ENCODE measurements at regions not wholly inside any gene's neighbourhood (a gene's known extent, or its start where the extent isn't known, plus 50 kb on each side); places are given as distances from the start of the nearest gene placed in this dataset.

- no peak for DNase-seq
These were observed 128.2 kb upstream of the SLC44A1 start for GRCh38 chr9:105116052-105116868.

GRCh38 chr9:105117234-105117633, 127.2 kb upstream of the SLC44A1 start:
- DNase-seq: no peak

GRCh38 chr9:105118636-105119035, 125.8 kb upstream of the SLC44A1 start:
- DNase-seq: peak; percentile 13

GRCh38 chr9:105119156-105119555, 125.3 kb upstream of the SLC44A1 start:
- no peak for DNase-seq

DNA sequence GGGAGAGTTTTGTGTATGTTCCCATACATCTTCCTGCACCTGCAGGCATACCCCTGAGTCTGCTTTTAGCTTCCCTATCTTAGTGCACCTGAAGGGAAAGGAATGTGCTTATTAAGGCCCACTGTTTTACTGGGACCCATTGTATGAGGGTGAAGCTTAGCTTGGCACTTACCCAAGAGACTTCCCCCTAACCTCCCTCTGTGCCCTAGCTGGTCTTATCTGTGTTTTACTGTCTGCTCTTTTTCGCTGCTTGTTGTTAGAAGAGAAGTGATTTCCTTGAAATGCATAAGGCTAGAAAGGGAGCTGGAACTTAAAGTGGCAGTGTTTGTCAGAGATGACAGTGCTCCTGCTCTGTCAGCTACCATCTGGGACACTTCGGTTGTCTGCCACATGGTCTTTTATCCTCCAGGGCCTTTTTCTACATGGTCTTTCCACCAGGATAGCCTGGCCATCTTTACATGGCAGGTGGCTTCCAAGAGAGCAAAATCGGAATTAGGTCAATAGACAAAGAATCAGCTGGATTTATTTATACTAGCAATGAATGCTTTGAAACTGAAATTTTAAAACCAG, 122.5 kb upstream of the SLC44A1 start:
- no peak for DNase-seq

- DNase-seq: peak; percentile 7
These were observed 119.9 kb upstream of the SLC44A1 start for GRCh38 chr9:105124598-105124997.

DNA sequence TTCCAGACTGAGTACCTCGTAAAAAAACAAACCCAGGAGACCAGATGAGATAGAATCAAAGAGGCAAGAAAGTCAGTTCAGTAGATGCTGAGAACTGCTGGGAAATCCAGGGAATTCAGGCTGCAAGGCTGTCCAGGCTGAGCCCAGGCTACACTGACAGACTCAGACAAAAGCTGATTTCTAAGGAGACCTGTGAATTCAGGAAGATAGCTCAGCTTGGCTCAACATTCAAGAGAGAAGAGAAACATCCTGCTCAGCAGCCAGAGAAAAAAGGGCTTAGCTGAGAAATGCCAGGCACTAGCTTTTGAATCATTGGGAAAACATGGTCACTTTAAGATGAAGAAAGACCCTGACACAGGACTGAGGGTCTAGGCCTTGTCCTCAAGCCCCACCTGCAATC, 118.2 kb upstream of the SLC44A1 start:
- DNase-seq: no peak

- peak; percentile 84 for DNase-seq
These were observed 116.6 kb upstream of the SLC44A1 start for GRCh38 chr9:105127863-105128220.

- DNase-seq: no peak
These were observed 115.4 kb upstream of the SLC44A1 start for GRCh38 chr9:105128908-105129600.

DNA sequence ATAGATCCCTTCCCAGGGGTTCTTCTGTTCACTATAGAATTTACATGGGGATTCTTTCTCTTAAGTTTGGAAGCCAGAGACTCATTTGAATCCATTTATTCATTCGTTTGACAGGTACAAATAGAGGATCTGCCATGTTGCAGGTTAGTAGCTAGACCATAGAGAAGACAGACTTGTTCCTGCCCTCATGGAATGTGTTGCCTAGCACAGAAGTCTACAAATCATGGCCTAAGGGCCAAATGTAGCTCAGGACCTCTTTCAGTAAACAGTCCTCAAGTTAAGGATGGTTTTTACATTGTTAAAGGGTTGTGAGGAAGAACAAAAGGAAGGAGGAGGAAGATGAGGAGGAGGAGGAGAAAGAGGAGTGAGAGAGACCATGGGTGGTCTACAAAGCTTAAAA, 114.7 kb upstream of the SLC44A1 start:
- no peak for DNase-seq

DNA sequence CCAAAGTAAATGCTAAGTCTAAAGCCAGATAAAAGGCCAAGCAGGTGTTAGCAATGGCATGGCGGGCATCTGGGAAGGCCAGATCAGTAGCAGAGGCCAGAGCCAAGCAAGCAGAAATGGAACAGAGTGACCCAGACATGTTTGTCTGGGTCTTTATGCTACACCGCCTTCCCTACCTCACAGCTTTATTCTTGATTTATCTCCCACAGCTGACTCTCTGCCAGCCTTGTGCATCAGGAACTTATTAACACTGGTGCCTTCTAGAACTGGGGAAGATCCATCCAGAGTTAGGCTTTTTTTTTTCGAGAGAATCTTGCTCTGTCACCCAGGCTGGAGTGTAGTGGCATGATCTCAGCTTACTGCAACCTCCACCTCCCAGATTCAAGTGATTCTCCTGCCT, 112.5 kb upstream of the SLC44A1 start:
- no peak for DNase-seq

DNA sequence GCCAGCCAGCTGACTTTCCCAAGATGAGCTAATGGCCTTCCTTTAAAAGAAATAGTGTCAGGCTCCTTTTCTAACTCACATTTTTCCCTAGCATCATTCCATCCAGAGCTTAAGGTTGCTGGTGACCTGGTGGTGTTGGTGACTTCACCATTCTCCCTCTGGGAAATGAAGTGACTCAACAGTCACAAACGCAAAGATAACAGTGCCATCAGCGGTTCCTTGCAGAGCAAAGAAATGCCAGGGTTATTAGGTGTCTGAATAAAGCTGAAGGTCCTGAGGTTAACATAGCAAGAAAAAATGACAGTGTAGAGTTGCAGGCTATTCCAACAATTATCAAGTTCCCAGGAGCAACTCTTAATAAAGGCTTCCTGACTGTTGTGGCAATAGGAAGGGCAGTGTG, 111.8 kb upstream of the SLC44A1 start:
- DNase-seq: no peak

GRCh38 chr9:105138306-105138801, 106.1 kb upstream of the SLC44A1 start:
- DNase-seq: no peak

DNA sequence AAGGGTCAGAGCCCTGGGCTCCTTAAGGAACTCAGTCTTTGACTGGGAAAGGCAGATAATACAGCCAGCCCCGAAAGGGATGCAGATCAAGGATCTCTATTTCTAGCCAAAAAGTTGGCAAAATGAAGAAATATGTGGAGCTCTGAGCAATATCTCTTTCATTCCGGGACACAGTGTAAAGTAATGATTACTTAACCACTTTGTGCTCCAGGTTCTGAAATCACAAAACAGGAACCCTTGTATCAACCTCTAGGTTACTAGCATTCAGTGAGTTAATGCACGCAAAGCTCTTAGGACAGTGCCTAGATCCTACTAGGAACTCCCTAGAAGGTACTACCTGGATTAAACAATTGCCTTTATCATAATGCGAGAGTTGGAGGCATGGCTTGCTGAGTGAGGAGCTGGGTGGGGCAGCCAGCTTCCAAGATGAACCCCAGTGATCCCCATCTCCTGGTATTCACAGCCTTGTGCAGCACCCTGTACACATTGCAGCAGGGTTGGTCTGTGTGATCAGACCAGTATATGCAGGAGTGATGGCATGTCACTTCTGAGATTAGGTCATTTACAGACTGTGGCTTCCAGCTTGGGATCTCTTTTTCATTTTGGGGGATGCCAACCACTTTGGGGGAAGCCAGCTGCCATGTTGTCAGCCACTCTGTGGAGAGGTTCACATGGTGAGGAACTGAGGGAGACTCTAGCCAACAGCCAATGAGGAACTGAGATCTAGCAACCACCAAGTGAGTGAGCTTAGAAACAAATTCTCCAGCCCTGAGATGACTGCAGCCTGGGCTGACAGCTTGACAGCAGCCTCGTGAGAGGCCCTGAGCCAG, 103.1 kb upstream of the SLC44A1 start:
- peak; percentile 90 for DNase-seq

- no peak for DNase-seq
These were observed 102.5 kb upstream of the SLC44A1 start for GRCh38 chr9:105141976-105142250.

GRCh38 chr9:105142406-105143135, 101.9 kb upstream of the SLC44A1 start:
- DNase-seq: peak; percentile 71

GRCh38 chr9:105143136-105143430, 101.4 kb upstream of the SLC44A1 start:
- peak; percentile 22 for DNase-seq

DNA sequence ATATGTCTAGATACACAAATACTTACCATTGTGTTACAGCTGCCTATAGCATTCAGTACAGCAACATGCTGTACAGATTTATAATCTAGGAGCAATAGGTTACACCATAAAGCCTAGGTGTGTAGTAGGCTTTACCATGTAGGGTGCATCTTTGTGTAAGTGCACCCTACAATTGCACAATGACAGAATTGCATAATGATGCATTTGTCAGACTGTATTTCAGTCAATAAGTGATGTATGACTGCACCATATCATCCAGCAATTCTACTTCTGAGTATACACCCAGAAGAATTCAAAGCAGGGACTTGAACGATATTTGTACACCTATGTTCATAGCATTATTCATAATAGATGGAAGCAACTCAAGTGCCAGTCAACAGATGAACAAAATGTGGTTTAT, 100.4 kb upstream of the SLC44A1 start:
- DNase-seq: peak; percentile 58

DNA sequence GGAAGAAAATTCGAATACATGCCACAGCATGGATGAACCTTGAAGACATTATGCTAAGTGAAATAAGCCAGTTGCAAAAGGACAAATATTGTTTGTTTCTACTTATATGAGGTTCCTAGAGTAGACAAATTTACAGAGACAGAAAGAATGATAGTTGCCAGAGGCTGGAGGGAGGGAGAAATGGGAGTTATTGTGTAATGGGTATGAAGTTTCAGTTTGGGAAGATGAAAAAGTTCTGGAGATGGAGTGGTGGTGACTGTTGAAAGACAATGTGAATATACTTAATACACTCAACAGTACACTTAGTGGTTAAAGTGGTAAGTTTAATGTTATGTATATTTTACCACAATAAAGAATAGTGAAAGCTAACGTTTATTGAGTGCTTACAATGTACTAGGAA, 99.6 kb upstream of the SLC44A1 start:
- DNase-seq: no peak

DNA sequence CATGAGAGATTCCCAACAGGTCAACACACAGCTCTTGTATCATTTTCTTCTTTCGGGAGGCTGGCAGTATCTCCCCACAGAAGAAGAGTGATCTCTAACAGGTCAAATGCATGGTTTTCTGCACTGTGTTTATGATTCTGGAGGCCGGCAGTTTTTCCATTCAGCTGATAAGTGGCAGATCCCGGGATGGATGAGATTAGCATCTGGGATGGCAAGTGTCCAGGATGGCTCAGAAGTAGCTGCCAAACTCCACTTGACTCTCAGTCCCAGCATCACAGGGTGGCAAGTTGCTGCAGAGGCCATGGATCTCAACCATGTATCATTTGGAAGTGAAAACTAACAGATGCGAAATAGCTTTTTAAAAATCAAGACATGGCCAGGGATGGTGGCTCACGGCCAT, 97.8 kb upstream of the SLC44A1 start:
- no peak for DNase-seq

DNA sequence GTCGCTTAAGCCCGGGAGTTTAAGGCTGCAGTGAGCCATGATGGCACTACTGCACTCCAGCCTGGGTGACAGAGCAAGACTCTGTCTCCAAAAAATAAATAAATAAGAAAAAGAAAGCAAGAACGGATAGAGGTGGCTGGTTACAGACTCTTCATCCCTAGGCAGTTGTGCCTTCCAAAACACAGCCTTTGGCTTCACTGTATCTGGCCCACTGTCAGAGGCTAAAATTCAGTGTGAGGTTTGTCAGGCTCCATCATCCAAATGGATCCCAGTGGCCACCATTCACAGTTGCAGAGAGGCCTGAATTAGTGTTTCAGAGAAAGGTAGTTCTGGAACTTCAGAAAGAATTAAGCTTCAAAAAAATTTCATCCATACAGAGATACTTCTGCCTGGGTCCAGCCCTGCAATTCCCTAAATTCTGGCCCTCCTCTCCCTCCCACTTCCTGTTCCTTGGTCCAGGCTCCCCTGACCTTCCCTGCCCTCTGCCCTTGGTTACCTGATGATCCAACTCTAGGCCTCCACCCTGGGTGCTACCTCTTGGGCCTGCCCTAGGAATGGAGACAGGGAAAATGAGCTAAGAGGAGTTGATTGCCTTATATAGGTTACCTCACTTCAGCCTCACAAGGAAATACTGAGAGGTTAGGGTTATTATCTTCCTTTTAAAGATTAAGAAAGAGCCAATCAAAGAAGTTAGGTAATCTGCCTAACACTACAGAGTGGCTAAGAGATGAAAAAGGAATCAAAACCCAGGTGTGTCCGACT, 97.2 kb upstream of the SLC44A1 start:
- no peak for DNase-seq
